ENCODE measurements at regions not wholly inside any gene's neighbourhood (a gene's known extent, or its start where the extent isn't known, plus 50 kb on each side); places are given as distances from the start of the nearest gene placed in this dataset.

- no peak overlapping the region for H3K4me3 ChIP-seq (ENCODE audit: low read depth, low read length, poor library complexity, severe bottlenecking)
- POLR2A ChIA-PET (ENCODE audit: low non-redundant PET), result no interaction called here
- intact Hi-C loops (cut with micrococcal nuclease; ENCODE audit: unreplicated experiment), result no loop called here
Observed at GRCh38 chr4:159655547-159655946, 552.7 kb downstream of the RAPGEF2 start.

GRCh38 chr4:159669094-159669493, 566.2 kb downstream of the RAPGEF2 start:
- POLR2A ChIA-PET (ENCODE audit: low non-redundant PET), result no interaction called here
- Histone ChIP-seq H3K27me3 (replicated peaks; ENCODE audit: insufficient read depth, low read depth, low read length, poor library complexity) (peaks cover 14% of the 10 kb centered on the region), H3K36me3 (ENCODE audit: insufficient read depth, low read length, poor library complexity, severe bottlenecking) (no peaks in the 10 kb centered on the region), H3K9me3 (ENCODE audit: low read depth, low read length, poor library complexity, severe bottlenecking) (no peaks in the 10 kb centered on the region), H3K4me3 (ENCODE audit: low read depth, low read length, poor library complexity, severe bottlenecking) (no peak overlapping the region), H3K4me1 (ENCODE audit: insufficient read depth, low read length, poor library complexity, severe bottlenecking) (no peaks in the 10 kb centered on the region), H3K27ac (ENCODE audit: low read depth, low read length, poor library complexity, severe bottlenecking) (no peak overlapping the region)
- no TSS peak for BruUV-seq (replicated peaks)
- TF ChIP-seq, protein P1, sequence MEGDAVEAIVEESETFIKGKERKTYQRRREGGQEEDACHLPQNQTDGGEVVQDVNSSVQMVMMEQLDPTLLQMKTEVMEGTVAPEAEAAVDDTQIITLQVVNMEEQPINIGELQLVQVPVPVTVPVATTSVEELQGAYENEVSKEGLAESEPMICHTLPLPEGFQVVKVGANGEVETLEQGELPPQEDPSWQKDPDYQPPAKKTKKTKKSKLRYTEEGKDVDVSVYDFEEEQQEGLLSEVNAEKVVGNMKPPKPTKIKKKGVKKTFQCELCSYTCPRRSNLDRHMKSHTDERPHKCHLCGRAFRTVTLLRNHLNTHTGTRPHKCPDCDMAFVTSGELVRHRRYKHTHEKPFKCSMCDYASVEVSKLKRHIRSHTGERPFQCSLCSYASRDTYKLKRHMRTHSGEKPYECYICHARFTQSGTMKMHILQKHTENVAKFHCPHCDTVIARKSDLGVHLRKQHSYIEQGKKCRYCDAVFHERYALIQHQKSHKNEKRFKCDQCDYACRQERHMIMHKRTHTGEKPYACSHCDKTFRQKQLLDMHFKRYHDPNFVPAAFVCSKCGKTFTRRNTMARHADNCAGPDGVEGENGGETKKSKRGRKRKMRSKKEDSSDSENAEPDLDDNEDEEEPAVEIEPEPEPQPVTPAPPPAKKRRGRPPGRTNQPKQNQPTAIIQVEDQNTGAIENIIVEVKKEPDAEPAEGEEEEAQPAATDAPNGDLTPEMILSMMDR (conservative IDR thresholded peaks at IDR 0.05; ENCODE audit: low read depth, low read length), result no peak
- TF ChIP-seq EZH2 (IDR thresholded peaks at IDR 0.05; ENCODE audit: borderline replicate concordance, low read depth, low read length, poor library complexity, severe bottlenecking), result no peak
- CTCF ChIA-PET, result no interaction called here
- no peak for DNase-seq (ENCODE audit: low spot score)
- intact Hi-C loops (cut with micrococcal nuclease; ENCODE audit: unreplicated experiment), result no loop called here

More at GRCh38 chr4:159655547-159655946, 552.7 kb downstream of the RAPGEF2 start:
- no peak overlapping the region for H3K27ac ChIP-seq (ENCODE audit: low read depth, low read length, poor library complexity, severe bottlenecking)
- H3K36me3 ChIP-seq (ENCODE audit: insufficient read depth, low read length, poor library complexity, severe bottlenecking), result no peaks in the 10 kb centered on the region
- no peaks in the 10 kb centered on the region for H3K27me3 ChIP-seq (replicated peaks; ENCODE audit: insufficient read depth, low read depth, low read length, poor library complexity)
- DNase-seq (ENCODE audit: low spot score), result no peak
- CTCF ChIA-PET, result no interaction called here
- H3K9me3 ChIP-seq (ENCODE audit: low read depth, low read length, poor library complexity, severe bottlenecking), result no peaks in the 10 kb centered on the region
- TF ChIP-seq, protein P1 (conservative IDR thresholded peaks at IDR 0.05; ENCODE audit: low read depth, low read length), result no peak
- TF ChIP-seq EZH2 (IDR thresholded peaks at IDR 0.05; ENCODE audit: borderline replicate concordance, low read depth, low read length, poor library complexity, severe bottlenecking), result no peak
- no peaks in the 10 kb centered on the region for H3K4me1 ChIP-seq (ENCODE audit: insufficient read depth, low read length, poor library complexity, severe bottlenecking)
- no TSS peak for BruUV-seq (replicated peaks)

GRCh38 chr4:159673221-159673620, 570.3 kb downstream of the RAPGEF2 start:
- POLR2A ChIA-PET (ENCODE audit: low non-redundant PET), result no interaction called here
- Histone ChIP-seq H3K27me3 (replicated peaks; ENCODE audit: insufficient read depth, low read depth, low read length, poor library complexity) (peaks cover 32% of the 10 kb centered on the region), H3K36me3 (ENCODE audit: insufficient read depth, low read length, poor library complexity, severe bottlenecking) (no peaks in the 10 kb centered on the region), H3K27ac (ENCODE audit: low read depth, low read length, poor library complexity, severe bottlenecking) (no peak overlapping the region), H3K9me3 (ENCODE audit: low read depth, low read length, poor library complexity, severe bottlenecking) (no peaks in the 10 kb centered on the region), H3K4me3 (ENCODE audit: low read depth, low read length, poor library complexity, severe bottlenecking) (no peak overlapping the region), H3K4me1 (ENCODE audit: insufficient read depth, low read length, poor library complexity, severe bottlenecking) (peaks cover 15% of the 10 kb centered on the region)
- no peak for DNase-seq (ENCODE audit: low spot score)
- intact Hi-C loops (cut with micrococcal nuclease; ENCODE audit: unreplicated experiment), result no loop called here
- CTCF ChIA-PET, result no interaction called here
- TF ChIP-seq, protein P1 (conservative IDR thresholded peaks at IDR 0.05; ENCODE audit: low read depth, low read length), result no peak
- no peak for TF ChIP-seq EZH2 (IDR thresholded peaks at IDR 0.05; ENCODE audit: borderline replicate concordance, low read depth, low read length, poor library complexity, severe bottlenecking)
- BruUV-seq (replicated peaks), result no TSS peak

All from A673 (cell line).